GM19395 (cell line): ENCODE measurements at regions not wholly inside any gene's neighbourhood (a gene's known extent, or its start where the extent isn't known, plus 50 kb on each side); places are given as distances from the start of the nearest gene placed in this dataset.

ENCODE experiments used
- ATAC-seq: cut with Tn5 transposase; IDR thresholded peaks from one replicate; pipeline ENCODE4 v1.9.1; 2021; ENCODE audit warnings: mild to moderate bottlenecking, moderate library complexity; ENCODE audit not compliant: unreplicated experiment

- ATAC-seq, result no peak
Observed at GRCh38 chr17:70230850-70231640, 61.7 kb downstream of the KCNJ2 start.

GRCh38 chr17:70232466-70232865 lies 63.1 kb downstream of the KCNJ2 start:
- no peak for ATAC-seq

- no peak for ATAC-seq
Observed at GRCh38 chr17:70235252-70235651, 65.9 kb downstream of the KCNJ2 start.

- no peak for ATAC-seq
Observed at GRCh38 chr17:70238228-70238627, 68.9 kb downstream of the KCNJ2 start.

GRCh38 chr17:70238646-70239045 lies 69.3 kb downstream of the KCNJ2 start:
- no peak for ATAC-seq

- ATAC-seq, result no peak
Observed at GRCh38 chr17:70239391-70239826, 70.1 kb downstream of the KCNJ2 start.

- no peak for ATAC-seq
Observed at GRCh38 chr17:70241071-70241470, 71.7 kb downstream of the KCNJ2 start.

- no peak for ATAC-seq
Observed at GRCh38 chr17:70242781-70243437, 73.6 kb downstream of the KCNJ2 start.

GRCh38 chr17:70251706-70252105 lies 82.4 kb downstream of the KCNJ2 start:
- no peak for ATAC-seq

GRCh38 chr17:70254735-70255460 lies 85.6 kb downstream of the KCNJ2 start:
- no peak for ATAC-seq

GRCh38 chr17:70256751-70257150 lies 87.4 kb downstream of the KCNJ2 start:
- no peak for ATAC-seq

GRCh38 chr17:70258465-70258864 lies 89.1 kb downstream of the KCNJ2 start:
- no peak for ATAC-seq

- ATAC-seq, result no peak
Observed at GRCh38 chr17:70259400-70259799, 90.1 kb downstream of the KCNJ2 start.

GRCh38 chr17:70261170-70261569 lies 91.8 kb downstream of the KCNJ2 start:
- ATAC-seq, result no peak

GRCh38 chr17:70265471-70265870 lies 96.1 kb downstream of the KCNJ2 start:
- no peak for ATAC-seq

- no peak for ATAC-seq
Observed at GRCh38 chr17:70266394-70266793, 97.1 kb downstream of the KCNJ2 start.

- no peak for ATAC-seq
Observed at GRCh38 chr17:70268383-70268782, 99.1 kb downstream of the KCNJ2 start.

- ATAC-seq, result no peak
Observed at GRCh38 chr17:70270554-70270953, 101.2 kb downstream of the KCNJ2 start.

GRCh38 chr17:70271200-70271599 lies 101.9 kb downstream of the KCNJ2 start:
- no peak for ATAC-seq

GRCh38 chr17:70271672-70272071 lies 102.3 kb downstream of the KCNJ2 start:
- no peak for ATAC-seq

- ATAC-seq, result no peak
Observed at GRCh38 chr17:70274255-70274654, 104.9 kb downstream of the KCNJ2 start.

- ATAC-seq, result no peak
Observed at GRCh38 chr17:70276906-70277305, 107.6 kb downstream of the KCNJ2 start.
